GM12878 (cell line): ENCODE measurements at regions not wholly inside any gene's neighbourhood (a gene's known extent, or its start where the extent isn't known, plus 50 kb on each side); places are given as distances from the start of the nearest gene placed in this dataset.

ENCODE experiments used
- ATAC-seq: fragments of 200-7000 bp; cut with Tn5 transposase; 3 replicates; pipeline ENCODE4 v1.9.1; 2020; ENCODE audit warnings: mild to moderate bottlenecking, moderate library complexity
- BruUV-seq: library from RNA; stranded (reverse); fragments of 400-500 nt; replicated peaks from 2 replicates; lab custom pipeline; 2021; lab: Mats Ljungman, UMichigan
- CTCF ChIA-PET: fragments of 300-600 bp; sonication (Branson Sonifier 250); formaldehyde crosslinking; extraction: SDS; loops from one replicate; lab custom pipeline; 2021; ENCODE audit warnings: inconsistent platforms; lab: Yijun Ruan, JAX
- POLR2A ChIA-PET: fragments of 350-600 bp; formaldehyde crosslinking; extraction: SDS; loops from one replicate; lab custom pipeline; 2021; ENCODE audit warnings: inconsistent platforms; lab: Charles Lee
- RAD21 ChIA-PET: fragments of 300-600 bp; sonication (Branson Sonifier 250); formaldehyde crosslinking; loops from one replicate; lab custom pipeline; 2023; ENCODE audit warnings: antibody characterized with exemption; ENCODE audit not compliant: unreplicated experiment; lab: Charles Lee
- SMC1A ChIA-PET: fragments of 300-600 bp; sonication (Branson Sonifier 250); formaldehyde crosslinking; loops from one replicate; lab custom pipeline; 2023; ENCODE audit not compliant: unreplicated experiment, uncharacterized antibody; lab: Charles Lee
- DNase-seq: peaks from one replicate; pipeline ENCODE4 v3.0.0-alpha.2; 2011; ENCODE audit warnings: low read depth, low spot score
- FAIRE-seq: peaks from 3 replicates; lab custom pipeline; 2011; peaks lifted over from hg19 to GRCh38; lab: Jason Lieb, UNC
- H2AFZ ChIP-seq: 2 replicates; pipeline ENCODE4 v1.6.0; 2011; ENCODE audit warnings: low read depth, low read length, control low read depth; ENCODE audit not compliant: control insufficient read depth
- H3K27ac ChIP-seq: 2 replicates; pipeline ENCODE4 v1.5.1; 2011; ENCODE audit warnings: control low read depth; ENCODE audit not compliant: control insufficient read depth, insufficient read depth
- H3K27me3 ChIP-seq, 2 experiments: replicated peaks in 1 of 2; 2 replicates each; pipeline versions ENCODE4 v1.6.0 to v1.6.1; 2011; ENCODE audit warnings: low read length in 1 of 2; ENCODE audit not compliant: control insufficient read depth in 2 of 2, insufficient read depth in 2 of 2
- H3K36me3 ChIP-seq, 2 experiments: 2 replicates each; pipeline ENCODE4 v1.5.1; 2011; ENCODE audit warnings: low read length in 1 of 2; ENCODE audit not compliant: control insufficient read depth in 2 of 2, insufficient read depth in 2 of 2
- H3K4me1 ChIP-seq: 2 replicates; pipeline ENCODE4 v1.6.1; 2011; ENCODE audit warnings: mild to moderate bottlenecking, low read length, moderate library complexity, mixed read lengths; ENCODE audit not compliant: control insufficient read depth, insufficient read depth
- H3K4me2 ChIP-seq: 2 replicates; pipeline ENCODE4 v1.6.0; 2011; ENCODE audit warnings: control low read depth; ENCODE audit not compliant: control insufficient read depth, insufficient read depth
- H3K4me3 ChIP-seq: fragments of 200-600 bp; sonication (generic); 2 replicates; pipeline ENCODE4 v1.5.1; 2016
- H3K79me2 ChIP-seq: 2 replicates; pipeline ENCODE4 v1.6.0; 2011; ENCODE audit warnings: low read length; ENCODE audit not compliant: control insufficient read depth, insufficient read depth
- H3K9ac ChIP-seq: 2 replicates; pipeline ENCODE4 v1.8.0; 2011; ENCODE audit warnings: low read length, control low read depth, mixed read lengths; ENCODE audit not compliant: control insufficient read depth, insufficient read depth
- H3K9me3 ChIP-seq: replicated peaks from 3 replicates; pipeline ENCODE4 v1.5.1; 2011; ENCODE audit warnings: mild to moderate bottlenecking, low read length; ENCODE audit not compliant: control insufficient read depth, insufficient read depth
- H4K20me1 ChIP-seq: 2 replicates; pipeline ENCODE4 v1.6.0; 2011; ENCODE audit not compliant: control insufficient read depth, insufficient read depth
- CHD1 ChIP-seq: IDR thresholded peaks from 2 replicates; pipeline ENCODE4 v1.6.1; 2012; ENCODE audit warnings: low read depth, low read length, improper control_type of control experiment
- CUX1 ChIP-seq: IDR thresholded peaks from 2 replicates; pipeline ENCODE4 v1.6.1; 2012; ENCODE audit warnings: improper control_type of control experiment, low read depth, low read length; ENCODE audit not compliant: insufficient replicate concordance
- EGR1 ChIP-seq, 2 experiments: IDR thresholded peaks; 1 replicate in 1 of 2; 2 replicates in 1 of 2; pipeline ENCODE4 v1.6.1; 2011 to 2012; ENCODE audit warnings: low read depth in 2 of 2, low read length in 2 of 2, borderline replicate concordance in 1 of 2, mild to moderate bottlenecking in 1 of 2, moderate library complexity in 1 of 2
- GABPA ChIP-seq: IDR thresholded peaks from 2 replicates; pipeline ENCODE4 v1.6.1; 2014; ENCODE audit warnings: antibody characterized with exemption, low read depth, mild to moderate bottlenecking, inconsistent platforms
- HSF1 ChIP-seq: fragments of 150-350 bp; IDR thresholded peaks from 2 replicates; pipeline ENCODE4 v1.6.1; 2014; ENCODE audit warnings: mild to moderate bottlenecking, low read depth, low read length
- IRF4 ChIP-seq: IDR thresholded peaks from 2 replicates; pipeline ENCODE4 v1.6.1; 2011; ENCODE audit warnings: low read depth, low read length
- MYB ChIP-seq: fragments of 150-350 bp; IDR thresholded peaks from 2 replicates; pipeline ENCODE4 v1.6.1; 2014; ENCODE audit warnings: mild to moderate bottlenecking, low read depth, low read length, borderline replicate concordance
- NRF1 ChIP-seq: conservative IDR thresholded peaks from 2 replicates; pipeline ENCODE4 v1.6.1; 2011; ENCODE audit warnings: mild to moderate bottlenecking, low read depth, low read length, improper control_type of control experiment
- RELB ChIP-seq: fragments of 450-650 bp; IDR thresholded peaks from 2 replicates; pipeline ENCODE4 v1.6.1; 2017; ENCODE audit warnings: low read depth, mild to moderate bottlenecking, moderate library complexity
- SP1 ChIP-seq: IDR thresholded peaks from one replicate; pipeline ENCODE4 v1.6.1; 2011; ENCODE audit warnings: low read depth, low read length
- STAT1 ChIP-seq: fragments of 450-650 bp; conservative IDR thresholded peaks from 2 replicates; pipeline ENCODE4 v1.6.1; 2014; ENCODE audit warnings: antibody characterized with exemption, mild to moderate bottlenecking
- TCF3 ChIP-seq: IDR thresholded peaks from 2 replicates; pipeline ENCODE4 v1.6.1; 2012; ENCODE audit warnings: low read depth, mild to moderate bottlenecking, low read length, borderline replicate concordance; ENCODE audit not compliant: insufficient read depth
- ZNF207 ChIP-seq: fragments of 450-650 bp; IDR thresholded peaks from 2 replicates; pipeline ENCODE4 v1.6.1; 2014; ENCODE audit warnings: antibody characterized with exemption, mild to moderate bottlenecking, borderline replicate concordance
- WGBS: methylation state at CpG from one replicate; pipeline ENCODE4 v1.1.6; 2016; ENCODE audit warnings: low lambda C conversion rate; ENCODE audit not compliant: insufficient replicate concordance, insufficient coverage; ENCODE audit errors: missing lambda C conversion rate; 5-methylcytosine and 5-hydroxymethylcytosine counted together
- in situ Hi-C: fragments of 300-500 bp; cut with MboI; formaldehyde crosslinking; loops from 9 replicates; pipeline ENCODE4 v1.14.3; 2018; ENCODE audit warnings: mixed read lengths
- intact Hi-C: fragments of 100-400 bp; cut with micrococcal nuclease; formaldehyde crosslinking; loops from one replicate; pipeline ENCODE4 v1.14.2; 2022; ENCODE audit not compliant: unreplicated experiment

GRCh38 chr20:51980277-51980676, 178.0 kb upstream of the SALL4 start (continued):
- TF ChIP-seq RELB, result no peak

- in situ Hi-C loops, result no loop called here
- POLR2A ChIA-PET, result no interaction called here
- FAIRE-seq (no peak), ATAC-seq (no peak), DNase-seq (no peak)
- CTCF ChIA-PET, result no interaction called here
- Histone ChIP-seq H3K4me3 (no peak overlapping the region), H2AFZ (no peak overlapping the region), H3K27me3 (no peaks in the 10 kb centered on the region), H3K4me2 (no peak overlapping the region), H3K9ac (no peak overlapping the region), H3K79me2 (no peaks in the 10 kb centered on the region), H3K27ac (no peak overlapping the region), H4K20me1 (no peaks in the 10 kb centered on the region), H3K36me3 (no peaks in the 10 kb centered on the region), H3K9me3 (peaks cover 4% of the 10 kb centered on the region; the same call in 1 of the 3 replicates), H3K4me1 (no peaks in the 10 kb centered on the region)
- no TSS peak for BruUV-seq
- intact Hi-C loops, result no loop called here
- SMC1A ChIA-PET, result no interaction called here
- RAD21 ChIA-PET, result no interaction called here
- 47% methylated on average over 4 of the region's 4 CpGs for WGBS
- TF ChIP-seq HSF1 (no peak), IRF4 (no peak), CUX1 (no peak), EGR1 (IDR thresholded peaks at IDR 0.05; ENCODE audit: borderline replicate concordance in 1 of 2, low read depth in 2 of 2, low read length in 2 of 2) (no peak), NRF1 (no peak), MYB (no peak), SP1 (no peak), TCF3 (no peak), GABPA (no peak), RELB (no peak), CHD1 (no peak), STAT1 (no peak), ZNF207 (no peak)
Observed at GRCh38 chr20:51979226-51979625, 176.9 kb upstream of the SALL4 start.
